DOHH2 (cell line): ENCODE measurements at regions not wholly inside any gene's neighbourhood (a gene's known extent, or its start where the extent isn't known, plus 50 kb on each side); places are given as distances from the start of the nearest gene placed in this dataset.

ENCODE experiments used
- EZH2phosphoT487 ChIP-seq: fragments of 200-600 bp; sonication (generic); IDR thresholded peaks from 2 replicates; pipeline ENCODE4 v1.6.1; 2017; ENCODE audit warnings: borderline replicate concordance, mild to moderate bottlenecking, antibody characterized with exemption, low read length, moderate library complexity, mixed read lengths
- TF ChIP-seq, protein P1 (sequence below): fragments of 200-600 bp; sonication (generic); IDR thresholded peaks from one replicate; pipeline ENCODE4 v1.5.1; 2014; ENCODE audit warnings: antibody characterized with exemption, mild to moderate bottlenecking, low read depth, low read length; ENCODE audit not compliant: poor library complexity, severe bottlenecking

DNA sequence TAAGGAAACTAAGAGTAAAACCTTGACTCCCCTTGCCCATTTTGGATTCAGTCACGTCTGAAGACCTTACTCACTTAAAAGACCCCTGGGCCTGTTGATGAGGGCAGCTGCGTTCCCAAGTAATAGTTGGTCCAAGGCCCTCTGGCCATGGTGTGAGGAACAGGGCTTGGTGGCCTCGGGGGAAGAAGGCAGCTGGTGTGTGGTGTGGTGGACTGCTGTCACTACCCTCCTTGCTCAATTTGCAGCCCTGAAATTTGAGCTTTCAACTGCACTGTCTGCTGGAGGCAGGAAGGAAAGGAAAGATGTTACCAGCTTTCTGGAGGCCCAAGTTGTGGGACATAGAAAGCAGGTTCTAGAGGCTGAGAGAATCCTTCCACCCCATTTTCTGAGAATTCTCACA is 128.2 kb downstream of the SLC38A6 start:
- TF ChIP-seq, protein P1, sequence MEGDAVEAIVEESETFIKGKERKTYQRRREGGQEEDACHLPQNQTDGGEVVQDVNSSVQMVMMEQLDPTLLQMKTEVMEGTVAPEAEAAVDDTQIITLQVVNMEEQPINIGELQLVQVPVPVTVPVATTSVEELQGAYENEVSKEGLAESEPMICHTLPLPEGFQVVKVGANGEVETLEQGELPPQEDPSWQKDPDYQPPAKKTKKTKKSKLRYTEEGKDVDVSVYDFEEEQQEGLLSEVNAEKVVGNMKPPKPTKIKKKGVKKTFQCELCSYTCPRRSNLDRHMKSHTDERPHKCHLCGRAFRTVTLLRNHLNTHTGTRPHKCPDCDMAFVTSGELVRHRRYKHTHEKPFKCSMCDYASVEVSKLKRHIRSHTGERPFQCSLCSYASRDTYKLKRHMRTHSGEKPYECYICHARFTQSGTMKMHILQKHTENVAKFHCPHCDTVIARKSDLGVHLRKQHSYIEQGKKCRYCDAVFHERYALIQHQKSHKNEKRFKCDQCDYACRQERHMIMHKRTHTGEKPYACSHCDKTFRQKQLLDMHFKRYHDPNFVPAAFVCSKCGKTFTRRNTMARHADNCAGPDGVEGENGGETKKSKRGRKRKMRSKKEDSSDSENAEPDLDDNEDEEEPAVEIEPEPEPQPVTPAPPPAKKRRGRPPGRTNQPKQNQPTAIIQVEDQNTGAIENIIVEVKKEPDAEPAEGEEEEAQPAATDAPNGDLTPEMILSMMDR = no peak
- TF ChIP-seq EZH2phosphoT487 = no peak
